ENCODE measurements at regions not wholly inside any gene's neighbourhood (a gene's known extent, or its start where the extent isn't known, plus 50 kb on each side); places are given as distances from the start of the nearest gene placed in this dataset.

DNA sequence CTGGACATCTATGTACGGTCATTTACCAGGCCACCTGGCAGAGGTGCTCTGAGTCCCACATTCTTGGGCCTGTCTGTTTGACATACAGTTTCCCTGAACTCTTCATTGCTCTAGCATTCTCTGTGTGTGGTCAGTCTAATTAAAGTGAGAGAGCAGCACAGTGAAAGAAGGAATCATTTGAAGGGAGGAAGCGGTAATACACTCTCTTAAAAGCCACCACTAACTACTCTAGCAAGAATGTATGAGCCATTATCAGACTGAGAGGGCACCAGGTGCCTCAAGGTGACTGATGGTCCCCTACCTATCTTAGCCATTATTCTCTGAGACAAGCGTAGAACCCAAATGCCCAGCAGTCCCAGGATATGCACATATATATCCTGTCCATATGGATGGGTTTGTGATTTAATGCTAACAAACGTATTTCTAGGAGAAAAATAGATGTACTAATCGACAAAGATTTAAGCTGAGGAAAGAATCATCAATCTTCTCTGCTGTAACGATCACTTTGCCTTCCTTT lies 527.2 kb downstream of the PRELID2 start:
- ChIA-PET POLR2A (no interaction called here), CTCF (interaction anchor here (0.9 kb wide), 1 partner anchor 21 kb away, joined by 3 read pairs; no protein-coding TSS in a partner anchor)
- Histone ChIP-seq H3K36me3 (ENCODE audit: control insufficient read depth, insufficient read depth, low read length) (no peaks in the 10 kb centered on the region), H3K4me3 (ENCODE audit: low read depth, low read length) (no peak overlapping the region), H3K27me3 (ENCODE audit: control insufficient read depth, insufficient read depth, low read length) (no peaks in the 10 kb centered on the region)
- DNase-seq (ENCODE audit: low read depth): no peak
- TF ChIP-seq, protein P1, sequence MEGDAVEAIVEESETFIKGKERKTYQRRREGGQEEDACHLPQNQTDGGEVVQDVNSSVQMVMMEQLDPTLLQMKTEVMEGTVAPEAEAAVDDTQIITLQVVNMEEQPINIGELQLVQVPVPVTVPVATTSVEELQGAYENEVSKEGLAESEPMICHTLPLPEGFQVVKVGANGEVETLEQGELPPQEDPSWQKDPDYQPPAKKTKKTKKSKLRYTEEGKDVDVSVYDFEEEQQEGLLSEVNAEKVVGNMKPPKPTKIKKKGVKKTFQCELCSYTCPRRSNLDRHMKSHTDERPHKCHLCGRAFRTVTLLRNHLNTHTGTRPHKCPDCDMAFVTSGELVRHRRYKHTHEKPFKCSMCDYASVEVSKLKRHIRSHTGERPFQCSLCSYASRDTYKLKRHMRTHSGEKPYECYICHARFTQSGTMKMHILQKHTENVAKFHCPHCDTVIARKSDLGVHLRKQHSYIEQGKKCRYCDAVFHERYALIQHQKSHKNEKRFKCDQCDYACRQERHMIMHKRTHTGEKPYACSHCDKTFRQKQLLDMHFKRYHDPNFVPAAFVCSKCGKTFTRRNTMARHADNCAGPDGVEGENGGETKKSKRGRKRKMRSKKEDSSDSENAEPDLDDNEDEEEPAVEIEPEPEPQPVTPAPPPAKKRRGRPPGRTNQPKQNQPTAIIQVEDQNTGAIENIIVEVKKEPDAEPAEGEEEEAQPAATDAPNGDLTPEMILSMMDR (IDR thresholded peaks at IDR 0.05; ENCODE audit: insufficient read depth, low read depth, low read length): no peak

DNA sequence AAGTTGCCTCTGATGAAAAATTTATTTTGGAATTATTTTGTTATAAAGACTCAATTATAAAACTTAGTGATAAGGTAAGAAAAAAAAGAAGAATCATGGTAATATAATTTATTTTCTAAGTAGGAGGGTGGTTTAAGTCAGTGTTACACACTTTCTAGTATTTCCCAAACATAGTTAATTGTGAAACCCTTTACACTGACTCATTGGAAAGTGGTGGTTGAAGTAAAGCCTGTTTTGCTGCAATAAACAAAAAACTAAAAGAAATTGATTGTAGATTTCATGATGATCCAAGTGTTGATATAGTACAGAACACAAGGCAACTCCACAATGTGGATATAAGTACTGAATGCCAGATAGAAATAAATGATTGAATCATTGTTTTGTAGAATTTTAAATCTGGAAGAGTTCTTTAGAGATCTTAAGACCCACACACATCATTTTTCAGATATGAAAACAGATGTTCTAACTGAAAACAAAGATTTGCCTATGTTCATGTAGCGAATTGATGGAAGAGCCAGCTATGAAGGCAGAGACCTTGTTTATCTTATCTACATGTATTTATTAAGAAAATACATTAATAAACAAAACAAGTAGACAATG lies 539.8 kb downstream of the PRELID2 start:
- TF ChIP-seq, protein P1 (IDR thresholded peaks at IDR 0.05; ENCODE audit: insufficient read depth, low read depth, low read length): no peak
- H3K27me3 ChIP-seq (ENCODE audit: control insufficient read depth, insufficient read depth, low read length): no peaks in the 10 kb centered on the region
- DNase-seq (ENCODE audit: low read depth): no peak
- H3K36me3 ChIP-seq (ENCODE audit: control insufficient read depth, insufficient read depth, low read length): no peaks in the 10 kb centered on the region
- CTCF ChIA-PET: no interaction called here
- H3K4me3 ChIP-seq (ENCODE audit: low read depth, low read length): no peak overlapping the region
- POLR2A ChIA-PET: no interaction called here

DNA sequence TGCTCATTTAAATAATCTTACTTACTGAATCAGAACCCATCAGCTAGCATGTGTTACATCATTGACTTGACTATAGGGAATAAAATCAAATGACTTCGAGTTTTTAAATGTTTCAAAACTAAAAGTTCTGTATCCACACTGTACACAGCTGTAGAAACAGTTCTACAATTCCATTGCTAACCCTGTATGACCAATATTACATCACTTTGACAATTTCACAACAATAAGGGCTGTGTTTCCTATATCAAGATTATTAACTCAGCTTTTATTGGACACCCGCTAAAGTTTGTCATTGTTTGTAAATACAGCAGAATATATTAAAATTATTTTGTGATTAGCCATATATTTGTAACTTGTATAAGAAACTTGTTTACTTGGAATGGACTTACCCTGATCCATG lies 540.8 kb downstream of the PRELID2 start:
- Histone ChIP-seq H3K4me3 (ENCODE audit: low read depth, low read length) (no peak overlapping the region), H3K27me3 (ENCODE audit: control insufficient read depth, insufficient read depth, low read length) (no peaks in the 10 kb centered on the region), H3K36me3 (ENCODE audit: control insufficient read depth, insufficient read depth, low read length) (no peaks in the 10 kb centered on the region)
- CTCF ChIA-PET: interaction anchor here (1.3 kb wide), 1 partner anchor 10 kb away, joined by 5 read pairs; no protein-coding TSS in a partner anchor
- POLR2A ChIA-PET: no interaction called here
- TF ChIP-seq, protein P1 (IDR thresholded peaks at IDR 0.05; ENCODE audit: insufficient read depth, low read depth, low read length): no peak
- no peak for DNase-seq (ENCODE audit: low read depth)

DNA sequence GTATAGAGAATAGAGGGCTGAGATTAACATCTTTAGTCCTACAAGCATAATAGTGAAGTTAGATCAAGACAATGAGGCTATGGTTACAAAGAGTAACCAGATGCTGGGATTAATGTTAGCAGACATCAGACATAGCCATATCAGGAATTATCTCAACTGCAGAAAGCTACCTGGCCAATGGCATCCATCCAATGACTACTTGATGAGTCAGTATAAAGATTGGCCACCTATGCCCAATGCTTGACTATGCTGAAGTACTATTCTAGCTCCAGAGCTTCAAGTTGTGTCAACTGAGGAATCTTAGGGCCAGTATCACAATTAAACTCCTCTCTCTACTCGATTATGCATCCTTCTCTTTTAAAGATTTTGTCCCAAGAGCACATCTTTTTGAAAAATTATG lies 541.4 kb downstream of the PRELID2 start:
- no peaks in the 10 kb centered on the region for H3K27me3 ChIP-seq (ENCODE audit: control insufficient read depth, insufficient read depth, low read length)
- no peak for DNase-seq (ENCODE audit: low read depth)
- POLR2A ChIA-PET: no interaction called here
- H3K4me3 ChIP-seq (ENCODE audit: low read depth, low read length): no peak overlapping the region
- CTCF ChIA-PET: interaction anchor here (1.3 kb wide), 1 partner anchor 9 kb away, joined by 5 read pairs; no protein-coding TSS in a partner anchor
- no peaks in the 10 kb centered on the region for H3K36me3 ChIP-seq (ENCODE audit: control insufficient read depth, insufficient read depth, low read length)
- TF ChIP-seq, protein P1 (IDR thresholded peaks at IDR 0.05; ENCODE audit: insufficient read depth, low read depth, low read length): no peak

DNA sequence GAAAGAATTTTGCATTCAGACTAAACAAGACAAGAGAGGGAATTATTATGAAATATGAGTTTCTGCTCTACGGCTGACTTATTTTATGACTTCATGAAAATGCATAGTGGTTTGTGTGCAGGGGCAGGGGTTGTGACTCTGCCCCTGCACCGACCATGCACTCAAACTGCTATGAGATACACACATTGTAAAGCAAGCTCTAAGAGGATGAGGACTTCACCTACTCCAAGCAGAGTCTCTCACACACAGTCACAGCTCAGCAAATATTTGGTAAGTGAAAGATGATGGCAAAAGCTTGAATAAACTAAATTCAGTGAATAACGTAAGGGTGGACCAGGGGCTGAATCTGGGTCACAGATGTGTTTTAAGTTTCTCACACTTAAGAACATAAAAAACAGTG lies 542.9 kb downstream of the PRELID2 start:
- Histone ChIP-seq H3K4me3 (ENCODE audit: low read depth, low read length) (no peak overlapping the region), H3K27me3 (ENCODE audit: control insufficient read depth, insufficient read depth, low read length) (no peaks in the 10 kb centered on the region), H3K36me3 (ENCODE audit: control insufficient read depth, insufficient read depth, low read length) (no peaks in the 10 kb centered on the region)
- TF ChIP-seq, protein P1 (IDR thresholded peaks at IDR 0.05; ENCODE audit: insufficient read depth, low read depth, low read length): no peak
- ChIA-PET CTCF (no interaction called here), POLR2A (interaction anchor here (0.6 kb wide), 1 partner anchor 167 kb away, joined by 3 read pairs; no protein-coding TSS in a partner anchor)
- no peak for DNase-seq (ENCODE audit: low read depth)
